NCI-H460 (cell line): ENCODE measurements at regions not wholly inside any gene's neighbourhood (a gene's known extent, or its start where the extent isn't known, plus 50 kb on each side); places are given as distances from the start of the nearest gene placed in this dataset.
"Not testable (repeated sequence)": the region's sequence is repeated elsewhere in the genome, so short reads cannot be mapped to it uniquely, and the experiment has no call there.

ENCODE experiments used
- DNase-seq: peaks from one replicate; pipeline ENCODE4 v3.0.0-alpha.2; 2016; ENCODE audit warnings: low read depth; ENCODE audit errors: extremely low read depth

DNA sequence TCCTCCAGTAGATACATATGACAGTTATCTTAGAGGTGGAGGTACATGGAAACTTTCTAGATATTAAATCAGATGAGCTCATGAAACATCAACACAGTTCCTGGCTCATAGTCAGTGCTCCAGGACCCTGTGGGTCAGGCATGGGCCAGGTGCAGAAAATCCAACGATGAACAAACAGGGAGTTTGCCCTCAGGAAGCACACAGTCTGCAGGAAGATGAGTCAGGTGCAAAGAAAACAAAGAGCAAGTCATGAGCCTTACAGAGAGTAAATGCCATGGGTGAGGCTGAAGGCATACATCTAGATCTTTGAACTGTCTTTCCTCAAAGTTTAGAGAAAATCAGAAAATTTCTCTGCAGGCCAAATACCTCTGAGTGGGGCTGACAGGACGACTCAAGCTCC, 184.2 kb upstream of the TPM1 start:
- DNase-seq = no peak

DNA sequence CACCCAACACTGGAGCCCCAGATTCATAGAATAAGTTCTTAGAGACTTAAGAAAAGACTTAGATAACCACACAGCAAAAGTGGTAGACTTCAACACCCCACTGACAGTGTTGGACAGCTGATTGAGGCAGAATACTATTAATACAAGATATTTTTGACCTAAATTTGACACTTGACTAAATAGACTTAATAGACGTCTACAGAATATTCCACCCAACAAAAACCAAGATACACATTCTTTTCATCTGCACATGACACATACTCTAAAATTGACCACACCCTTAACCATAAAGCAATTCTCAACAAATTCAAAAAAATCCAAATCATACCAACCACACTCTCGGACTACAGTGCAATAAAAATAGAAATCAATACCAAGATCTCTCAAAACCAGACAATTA, 179.8 kb upstream of the TPM1 start:
- DNase-seq = no peak

DNA sequence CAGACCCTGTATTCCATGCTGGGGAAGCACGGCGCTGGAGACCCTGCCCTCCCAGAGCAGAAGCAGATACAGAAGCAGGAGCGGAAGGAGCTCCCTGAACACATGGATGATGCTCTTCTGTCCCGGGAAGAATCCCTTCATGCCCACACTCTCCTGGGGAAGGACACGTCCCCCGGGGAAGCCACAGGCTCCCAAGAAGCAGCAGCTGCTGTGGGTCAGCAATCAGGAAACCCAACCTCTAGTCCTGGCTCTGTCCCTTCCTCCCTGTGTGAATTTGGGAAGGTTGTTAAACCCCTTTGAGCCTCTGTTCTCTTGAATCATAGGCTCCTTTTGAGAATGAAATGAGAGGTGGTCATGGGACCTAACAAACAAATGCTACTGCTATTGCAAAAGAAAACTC, 176.2 kb upstream of the TPM1 start:
- no peak for DNase-seq

DNA sequence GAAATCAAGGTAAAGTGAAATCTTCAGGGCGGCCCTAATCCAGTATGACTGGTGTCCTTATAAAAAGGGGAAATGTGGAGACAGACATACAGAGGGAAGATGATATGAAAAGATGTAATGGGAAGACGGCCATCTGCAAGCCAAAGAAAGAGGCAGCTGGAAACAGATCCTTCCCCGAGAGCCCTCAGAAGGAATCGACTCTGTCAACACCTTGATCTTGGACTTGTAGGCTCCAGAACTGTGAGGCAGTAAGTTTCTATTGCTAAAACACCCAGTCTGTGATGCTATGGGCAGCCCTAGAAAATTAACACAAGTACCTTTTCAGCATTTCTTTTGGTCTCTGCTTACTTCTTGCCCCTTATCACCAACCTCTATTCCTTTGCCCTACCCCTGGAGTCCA, 174.7 kb upstream of the TPM1 start:
- DNase-seq = no peak

DNA sequence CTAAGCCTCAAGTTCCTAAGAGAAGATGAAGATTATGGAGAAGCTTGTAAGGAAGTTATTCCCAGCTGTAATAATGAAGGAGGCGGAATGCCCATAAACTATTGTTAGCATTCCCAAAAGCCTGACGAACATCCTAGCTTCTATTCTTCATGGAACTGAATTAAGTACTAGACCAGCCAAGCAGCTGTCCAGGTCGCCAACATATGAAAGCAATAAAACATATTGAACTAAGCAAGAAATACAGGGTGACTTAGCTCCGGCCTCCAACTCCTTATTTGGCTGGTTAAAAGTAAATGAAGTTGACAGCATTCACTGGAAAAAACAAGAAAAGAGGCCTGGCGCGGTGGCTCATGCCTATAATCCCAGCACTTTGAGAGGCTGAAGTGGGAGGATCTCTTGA, 174.0 kb upstream of the TPM1 start:
- no peak for DNase-seq

DNA sequence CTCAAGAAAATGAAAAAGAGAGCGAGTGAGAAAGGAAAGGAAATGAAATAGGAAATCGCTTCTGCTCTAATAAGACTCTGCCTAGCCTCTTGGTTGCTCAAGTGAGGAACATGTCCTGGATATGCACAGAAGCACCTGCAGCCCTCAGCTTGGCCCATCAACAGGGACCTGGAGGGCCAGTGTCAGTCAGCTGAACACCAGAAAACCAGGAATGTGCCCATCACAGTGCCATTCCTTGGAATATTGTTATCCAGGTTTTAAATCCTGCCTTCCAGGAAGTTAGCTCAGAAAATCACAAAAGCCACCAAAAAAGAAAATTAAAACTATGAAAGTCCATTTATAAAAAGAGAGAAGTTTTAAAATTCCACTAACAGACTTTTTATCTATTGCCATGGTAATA, 173.4 kb upstream of the TPM1 start:
- no peak for DNase-seq

DNA sequence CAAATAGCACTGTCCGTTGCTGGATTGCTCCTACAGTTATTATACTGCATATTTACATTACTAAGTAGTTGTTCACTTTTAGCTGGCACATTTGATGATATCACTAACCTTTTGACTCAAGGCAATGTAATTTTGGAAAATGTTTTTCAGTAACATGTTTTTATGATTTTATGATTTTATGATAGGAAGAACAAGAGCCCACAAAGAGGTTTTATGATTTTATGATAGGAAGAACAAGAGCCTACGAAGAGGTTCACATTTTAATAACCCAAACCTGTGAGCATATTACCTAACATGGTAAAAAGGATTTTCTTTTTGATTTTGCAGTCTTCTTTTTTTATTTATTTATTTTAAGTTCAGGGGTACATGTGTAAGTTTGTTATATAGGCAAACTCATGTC, 172.3 kb upstream of the TPM1 start:
- no peak for DNase-seq

DNA sequence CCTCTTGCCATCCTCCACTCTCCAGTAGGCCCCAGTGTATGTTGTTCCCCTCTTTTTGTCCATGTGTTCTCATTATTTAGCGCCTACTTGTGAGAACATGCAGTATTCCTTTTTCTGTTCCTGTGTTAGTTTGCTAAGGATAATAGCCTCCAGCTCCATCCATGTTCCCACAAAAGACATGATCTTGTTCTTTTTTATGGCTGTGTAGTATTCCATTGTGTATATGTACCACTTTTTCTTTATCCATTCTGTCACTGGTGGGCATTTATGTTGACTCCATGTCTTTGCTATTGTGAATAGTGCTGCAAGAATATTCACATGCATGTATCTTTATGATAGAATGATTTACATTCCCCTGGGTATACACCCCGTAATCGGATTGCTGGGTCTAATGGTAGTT, 171.8 kb upstream of the TPM1 start:
- DNase-seq = not testable (repeated sequence)

DNA sequence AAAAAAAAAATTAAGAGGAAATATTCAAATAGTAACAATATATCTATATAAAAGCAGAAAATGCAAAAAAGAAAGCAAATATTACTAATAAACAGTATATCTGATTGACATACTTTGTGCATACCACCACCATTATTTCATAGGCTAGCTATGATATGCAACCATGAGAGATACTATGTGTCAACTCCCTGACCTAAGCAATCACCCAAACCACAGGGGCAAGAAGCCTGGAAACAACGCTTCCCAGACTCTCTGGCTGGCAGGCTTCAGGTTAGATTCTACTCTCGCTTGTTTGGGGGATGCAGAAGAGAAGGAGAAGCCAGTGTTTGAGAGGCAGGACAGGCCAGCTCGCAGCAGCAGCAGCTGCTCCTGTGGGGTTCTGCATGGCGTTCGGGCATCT, 169.3 kb upstream of the TPM1 start:
- DNase-seq = no peak

DNA sequence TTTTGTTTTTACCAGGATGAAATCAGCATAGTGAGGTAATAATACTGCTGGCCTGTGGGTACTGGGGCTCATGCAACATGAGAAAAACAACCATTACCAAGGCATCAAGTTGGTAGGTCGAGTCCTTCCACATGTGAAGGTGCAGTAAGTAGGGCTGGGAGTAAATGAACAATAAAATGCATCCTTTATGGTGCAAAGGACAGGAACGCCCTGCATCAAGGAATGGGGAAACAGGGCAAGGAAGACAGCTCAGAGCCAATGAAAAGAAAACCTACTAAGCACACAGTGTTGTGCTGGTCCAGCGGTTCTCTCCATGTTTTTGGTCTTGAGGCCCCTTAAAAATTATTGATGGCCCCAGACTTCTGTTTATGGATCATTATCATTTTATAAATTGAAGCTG, 168.5 kb upstream of the TPM1 start:
- no peak for DNase-seq

DNA sequence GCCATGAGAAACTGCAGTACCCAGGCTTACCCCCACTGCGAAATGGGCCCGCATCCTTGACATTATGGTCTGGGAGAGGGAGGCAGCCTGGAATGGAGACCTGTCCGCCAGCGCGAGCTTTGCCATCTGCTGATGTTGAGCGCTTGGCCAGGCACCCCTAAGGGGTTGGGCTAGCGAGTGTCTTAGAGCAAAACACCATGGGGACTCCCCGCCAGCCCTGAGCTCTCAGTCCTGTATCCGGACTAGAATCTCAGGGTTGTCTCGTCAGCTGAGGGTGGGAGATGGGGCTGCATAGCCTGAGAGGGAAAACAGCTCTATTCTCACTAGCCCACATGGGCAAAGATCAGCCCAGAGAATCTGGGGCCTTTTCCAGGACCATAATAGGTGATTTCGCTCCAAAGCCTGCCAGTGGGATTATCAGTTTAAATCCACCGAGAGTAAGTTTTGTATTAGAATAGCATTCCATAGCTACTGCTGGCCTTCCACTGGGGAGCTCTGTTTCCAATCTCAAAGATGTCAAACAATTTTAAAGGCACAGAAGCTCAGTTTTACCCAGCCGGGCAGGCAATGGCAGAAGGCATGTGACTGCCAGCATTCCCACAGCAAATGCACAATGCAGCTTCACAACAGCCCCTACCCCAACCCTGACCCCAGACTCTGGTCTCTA, 167.5 kb upstream of the TPM1 start:
- no peak for DNase-seq

DNA sequence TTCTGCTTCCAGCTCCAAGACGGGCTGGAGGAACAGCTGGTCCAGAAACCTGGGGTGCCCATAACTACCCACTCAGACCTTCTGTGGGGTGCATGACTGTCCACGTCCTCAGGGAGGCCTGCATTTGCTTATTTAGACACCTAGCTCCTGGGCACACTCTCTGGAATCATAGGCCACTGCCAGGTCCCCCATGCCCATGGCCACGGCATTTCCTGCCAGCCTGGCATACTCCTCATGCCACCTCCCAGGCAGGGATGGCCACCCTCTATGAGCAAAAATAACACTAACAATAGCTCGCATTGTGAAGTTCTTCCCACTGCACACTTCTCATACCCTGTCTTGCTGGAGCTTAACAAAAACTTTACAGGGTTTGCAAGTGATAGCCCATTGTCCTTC, 166.9 kb upstream of the TPM1 start:
- DNase-seq = no peak

DNA sequence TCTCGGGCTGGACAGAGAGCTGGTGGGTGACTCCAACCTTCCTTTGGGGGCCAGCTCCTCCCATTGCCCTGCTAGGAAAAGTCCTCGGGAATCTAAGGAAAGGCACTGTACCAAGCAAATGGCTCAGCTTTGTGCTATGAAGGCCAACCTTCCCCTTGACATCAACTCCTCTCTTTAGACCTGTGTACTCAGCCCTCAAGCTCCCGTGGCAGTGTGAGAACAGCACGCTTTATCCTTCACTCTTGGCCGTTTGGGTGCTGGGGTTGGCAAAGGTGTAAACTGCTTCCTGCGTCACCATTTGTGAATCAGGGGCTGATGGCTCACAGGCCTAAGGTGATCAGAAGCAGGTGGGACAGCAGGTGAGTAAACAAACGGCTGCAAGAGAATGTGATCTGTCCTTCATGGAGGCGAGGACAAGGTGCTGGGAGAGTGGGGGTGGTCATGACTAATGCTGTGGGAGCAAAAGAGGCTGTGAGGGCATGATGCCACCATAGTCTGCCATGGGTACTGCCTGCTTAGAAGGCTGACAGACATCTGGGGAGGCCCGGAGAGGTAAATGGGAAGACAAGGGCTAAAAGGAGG, 165.2 kb upstream of the TPM1 start:
- DNase-seq = no peak

DNA sequence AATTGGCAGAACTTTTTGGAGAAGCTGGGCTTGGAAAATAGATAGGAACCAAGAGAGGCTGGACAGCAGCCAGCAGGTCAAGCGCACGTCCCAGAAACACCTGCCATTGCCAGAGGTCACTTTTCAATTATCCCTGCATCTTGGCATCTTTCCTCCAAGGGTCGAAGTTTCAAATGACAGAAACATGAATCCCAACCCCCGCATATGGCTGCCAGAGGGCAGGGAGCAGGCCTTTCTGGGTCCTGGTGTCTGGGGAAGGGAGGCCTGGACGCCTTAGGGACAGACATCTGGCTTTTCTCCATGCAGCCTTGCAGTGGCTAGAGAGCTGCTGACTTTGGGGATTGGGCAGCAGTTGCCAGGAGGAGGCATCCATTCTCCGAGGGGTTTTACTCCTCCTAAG, 164.5 kb upstream of the TPM1 start:
- DNase-seq = no peak

DNA sequence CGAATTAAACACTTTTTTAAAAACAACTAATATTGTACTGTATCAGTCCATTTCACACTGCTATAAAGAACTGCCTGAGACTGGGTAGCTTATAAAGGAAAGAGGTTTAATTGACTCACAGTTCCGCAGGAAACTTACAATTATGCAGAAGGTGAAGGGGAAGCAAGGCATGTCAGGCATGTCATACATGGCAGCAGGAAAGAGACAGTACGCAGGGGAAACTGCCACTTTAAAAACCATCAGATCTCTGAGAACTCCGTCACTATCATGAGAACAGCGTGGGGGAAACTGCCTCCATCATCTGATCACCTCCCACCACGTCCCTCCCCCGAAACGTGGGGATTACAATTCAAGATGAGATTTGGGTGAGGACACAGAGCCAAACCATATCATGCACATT, 162.8 kb upstream of the TPM1 start:
- DNase-seq = no peak

DNA sequence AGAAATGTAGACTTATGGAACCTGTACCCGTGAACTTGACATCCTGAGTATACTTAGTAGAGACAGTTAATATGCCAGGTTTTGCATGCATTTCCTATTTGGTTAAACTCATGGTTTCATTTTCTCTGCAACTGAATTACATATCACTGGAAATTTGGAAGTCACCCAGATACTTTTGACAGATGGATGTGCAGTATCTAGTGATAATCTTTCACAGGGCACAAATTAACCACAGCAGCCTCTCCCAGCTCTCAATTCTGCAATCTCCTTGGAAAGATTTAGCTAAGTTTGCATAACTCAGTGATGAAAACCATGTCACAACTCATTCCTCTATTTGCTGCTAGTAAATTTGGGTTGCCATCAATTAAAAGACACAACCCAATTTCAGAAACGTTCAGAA, 162.3 kb upstream of the TPM1 start:
- no peak for DNase-seq

DNA sequence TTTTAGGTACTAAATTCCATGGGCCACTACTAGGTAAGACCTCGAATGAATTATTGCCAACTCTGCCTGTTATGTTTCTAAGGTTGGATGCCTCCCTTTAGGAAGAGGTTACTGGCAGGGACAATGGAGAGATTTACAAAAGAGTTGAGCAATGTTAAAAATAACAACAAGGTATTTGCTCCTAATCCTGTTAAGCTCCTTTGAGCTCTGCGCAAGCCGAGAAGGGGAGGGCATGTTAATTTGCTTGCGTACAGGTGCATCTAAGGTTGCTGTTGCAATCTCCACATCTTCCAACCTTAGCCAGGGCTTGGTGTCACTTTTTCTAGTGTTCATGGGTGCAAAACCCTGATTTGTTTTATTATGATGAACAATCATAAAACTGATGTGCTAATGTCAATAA, 161.5 kb upstream of the TPM1 start:
- no peak for DNase-seq

DNA sequence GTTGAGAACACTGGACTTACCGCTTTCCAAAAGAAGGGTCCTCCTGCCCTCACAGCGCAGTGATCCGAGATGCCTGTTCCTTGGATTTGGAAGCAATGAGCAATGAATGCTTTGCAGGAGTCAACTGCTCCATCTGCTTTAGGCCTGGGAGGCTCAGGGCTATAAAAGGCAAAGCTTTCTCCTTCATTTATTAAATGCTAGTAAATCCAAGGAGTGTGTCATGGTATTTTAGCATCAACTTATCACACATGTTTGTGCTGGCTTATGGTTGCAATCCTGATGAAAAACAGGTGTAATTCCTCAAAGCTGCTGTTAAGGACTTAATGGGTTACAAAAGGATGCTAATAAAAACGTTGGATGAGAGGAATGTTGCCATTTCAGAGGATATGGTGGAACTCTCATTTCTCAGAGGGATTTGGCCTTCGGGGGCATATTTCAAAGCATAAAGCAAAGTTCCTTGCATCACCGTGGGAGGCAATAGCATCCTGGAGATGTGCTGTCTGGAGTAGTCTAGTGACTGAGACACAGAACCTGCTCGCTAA, 158.5 kb upstream of the TPM1 start:
- no peak for DNase-seq

DNA sequence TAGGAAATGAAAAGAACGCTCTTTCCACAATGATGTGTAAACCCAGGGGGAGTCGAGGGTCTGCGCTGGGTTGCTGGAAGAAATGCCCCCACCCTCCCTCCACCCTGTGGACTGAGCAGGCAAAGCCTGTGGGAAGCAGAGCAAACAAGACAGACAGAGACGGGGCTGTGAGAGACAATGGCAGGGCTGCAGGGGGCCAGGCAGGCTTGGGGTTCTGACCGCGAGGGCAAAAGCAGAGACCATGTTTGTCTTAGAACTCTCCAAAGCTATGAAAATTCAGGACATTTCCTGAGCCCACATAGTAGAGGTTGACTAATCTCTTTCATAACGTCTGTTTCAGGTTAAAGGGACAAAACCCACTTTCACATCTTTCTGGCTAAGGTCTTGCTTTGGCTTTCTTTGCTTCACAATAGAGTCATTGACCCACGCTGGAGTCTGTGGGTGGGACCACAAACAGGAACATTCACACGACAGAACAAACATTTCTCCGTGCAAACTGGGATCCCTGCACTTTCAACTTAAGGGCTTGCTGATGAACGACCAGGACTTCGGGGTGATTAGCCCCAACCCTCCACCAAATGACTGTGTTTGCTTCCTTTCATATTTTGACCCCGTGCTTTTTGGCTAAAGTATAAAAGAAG, 156.0 kb upstream of the TPM1 start:
- DNase-seq = no peak

DNA sequence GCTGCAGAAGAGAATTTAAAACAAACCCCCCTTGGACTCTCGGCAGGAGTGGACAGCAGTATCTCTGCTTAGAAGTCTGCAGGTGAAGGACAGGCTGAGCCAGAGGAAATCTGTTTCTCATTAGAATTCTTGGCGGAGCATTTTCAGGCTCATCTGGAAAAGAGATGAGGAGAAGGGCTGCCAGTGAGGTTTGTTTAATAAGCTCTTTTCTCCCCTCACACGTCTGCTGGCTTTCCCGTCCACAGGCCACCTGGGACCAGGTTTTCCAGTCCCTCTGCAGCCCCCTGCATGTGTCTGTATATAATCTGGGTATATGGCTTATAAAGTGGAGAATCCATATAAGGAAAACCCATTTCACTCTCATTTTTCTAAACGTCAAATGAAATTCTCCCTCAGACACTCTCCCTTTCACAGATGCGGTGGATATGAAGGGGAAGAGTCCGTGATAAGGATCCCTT, 155.4 kb upstream of the TPM1 start:
- DNase-seq = no peak

DNA sequence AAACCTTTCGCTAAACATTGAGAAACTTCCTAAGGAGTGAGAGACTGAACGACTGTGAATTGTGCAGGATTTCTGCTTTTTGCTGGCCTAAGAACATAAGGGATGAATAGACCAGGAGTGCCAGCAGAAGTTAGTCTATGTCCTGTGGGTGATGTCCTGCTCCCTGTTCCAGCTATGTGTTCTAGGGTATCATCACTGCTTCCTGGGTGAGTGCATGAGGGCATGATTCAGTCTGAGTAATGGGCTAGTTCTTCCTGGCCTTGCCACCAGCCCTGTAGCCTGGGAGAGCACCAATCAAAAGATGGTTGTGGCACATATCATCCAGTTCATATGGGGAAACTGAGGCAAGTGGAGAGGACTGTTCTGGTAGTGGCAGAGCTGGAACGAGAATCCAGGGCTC, 153.9 kb upstream of the TPM1 start:
- DNase-seq = no peak

DNA sequence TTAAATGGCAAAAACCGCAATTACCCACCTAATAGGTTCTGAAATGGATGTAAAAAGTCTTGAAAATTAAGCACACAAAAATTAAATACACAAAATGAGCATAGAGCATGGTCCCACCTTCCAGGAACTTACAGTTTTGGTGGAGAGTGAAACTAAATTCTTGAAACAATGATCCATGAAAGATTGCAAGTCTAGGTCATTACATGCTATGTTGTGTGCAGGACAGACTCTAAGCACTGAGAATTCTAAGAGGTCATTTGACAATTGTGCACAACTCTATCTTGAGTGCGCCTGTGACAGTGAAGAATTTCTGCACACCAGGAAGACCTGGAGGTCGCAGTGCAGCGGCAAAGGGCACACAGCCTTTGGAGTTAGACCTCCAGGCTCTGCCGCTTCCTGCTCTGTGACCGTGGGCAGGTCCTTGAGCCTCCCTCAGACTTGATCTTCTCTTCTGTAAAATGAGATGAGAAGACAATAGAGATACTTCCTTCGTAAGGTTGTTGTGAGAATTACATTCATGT, 153.3 kb upstream of the TPM1 start:
- DNase-seq = no peak
